AG10803 (cell line): ENCODE measurements at regions not wholly inside any gene's neighbourhood (a gene's known extent, or its start where the extent isn't known, plus 50 kb on each side); places are given as distances from the start of the nearest gene placed in this dataset.

Experiments
- DNase-seq: peaks from one replicate; pipeline ENCODE4 v3.0.0; 2010; ENCODE audit warnings: low read depth
- H3K4me3 ChIP-seq: 2 replicates; pipeline ENCODE4 v1.5.1; 2011; ENCODE audit warnings: mild to moderate bottlenecking, low read length, control low read depth
- CTCF ChIP-seq: conservative IDR thresholded peaks from 2 replicates; pipeline ENCODE4 v1.5.1; 2011; ENCODE audit warnings: mild to moderate bottlenecking, low read length, control low read depth, inconsistent platforms

GRCh38 chr4:26113339-26113940, 199.4 kb downstream of the SMIM20 start:
- H3K4me3 ChIP-seq, result no peak overlapping the region
- no peak for TF ChIP-seq CTCF
- no peak for DNase-seq

GRCh38 chr4:26116057-26116456, 202.0 kb downstream of the SMIM20 start:
- TF ChIP-seq CTCF, result no peak
- no peak for DNase-seq

DNA sequence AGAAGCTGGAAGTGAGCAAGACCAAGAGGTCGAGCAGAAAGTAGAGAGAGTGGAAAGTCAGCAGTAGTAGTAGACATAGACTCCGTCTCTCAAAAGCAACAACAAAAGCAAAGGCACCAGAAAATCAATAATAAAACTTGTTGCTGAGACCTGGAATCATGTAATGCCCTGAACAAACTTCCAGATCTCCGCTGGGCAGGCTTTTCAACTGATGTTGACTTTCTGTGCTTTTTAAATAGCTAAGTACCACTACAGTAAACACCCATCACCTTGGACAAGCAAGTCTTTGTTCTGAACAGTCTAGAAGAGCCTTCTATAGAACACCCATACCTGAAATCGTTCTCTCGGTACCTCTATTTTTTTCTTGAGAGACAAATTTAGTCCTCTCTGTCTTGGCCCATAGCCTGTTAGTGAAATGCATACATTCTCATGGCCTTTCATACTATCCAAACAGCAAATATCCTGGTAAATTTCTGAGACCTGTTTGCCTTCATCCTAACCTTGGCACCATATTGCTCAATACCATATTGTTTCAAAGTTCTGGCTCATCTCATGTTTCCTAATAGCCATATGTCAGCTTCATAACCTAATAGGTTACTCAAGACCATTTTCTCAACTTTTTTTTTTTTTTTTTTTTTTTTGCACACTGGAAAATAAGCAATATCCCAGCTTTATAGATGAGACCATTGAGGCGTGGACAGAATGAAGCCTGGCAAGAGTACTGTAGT, 200.6 kb upstream of the RBPJ start:
- no peak overlapping the region for H3K4me3 ChIP-seq
- peak; percentile 22 for DNase-seq
- TF ChIP-seq CTCF, result no peak

More at GRCh38 chr4:26116057-26116456, 202.0 kb downstream of the SMIM20 start:
- H3K4me3 ChIP-seq, result no peak overlapping the region

- TF ChIP-seq CTCF, result no peak
- no peak overlapping the region for H3K4me3 ChIP-seq
- no peak for DNase-seq
Measured at GRCh38 chr4:26122690-26123089, 198.1 kb upstream of the RBPJ start.

GRCh38 chr4:26124753-26125321, 196.0 kb upstream of the RBPJ start:
- peak overlapping the region; percentile 5; the same call in 1 of the 2 replicates for H3K4me3 ChIP-seq
- no peak for TF ChIP-seq CTCF
- peak; percentile 30 for DNase-seq

DNA sequence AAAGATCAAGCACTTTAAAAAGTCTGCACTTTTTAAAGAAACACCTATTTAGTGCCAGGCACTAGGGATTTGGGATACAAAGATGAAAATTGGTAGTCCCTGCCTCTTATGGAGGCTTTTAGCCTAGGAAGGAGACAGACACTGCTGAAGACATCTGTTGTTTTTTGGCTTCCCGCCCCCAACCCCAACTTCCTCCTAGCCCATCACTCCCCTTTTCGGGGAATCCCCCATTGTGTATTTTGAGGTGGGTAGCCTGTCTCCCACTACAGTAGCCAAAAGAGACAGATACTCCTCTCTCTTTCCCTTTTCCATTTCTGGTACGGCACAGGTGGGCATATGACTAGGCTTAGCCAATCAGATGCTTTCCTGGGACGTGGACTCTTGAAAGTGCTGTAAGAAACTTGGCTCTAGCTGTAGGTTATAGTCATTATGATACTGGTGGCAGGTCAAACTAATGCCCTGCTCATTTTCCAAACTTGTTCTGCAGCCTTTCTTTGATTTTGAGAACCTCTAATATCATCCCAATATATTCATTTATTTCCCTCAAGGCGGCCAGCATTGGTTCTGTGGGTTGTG, 194.6 kb upstream of the RBPJ start:
- no peak overlapping the region for H3K4me3 ChIP-seq
- TF ChIP-seq CTCF, result no peak
- no peak for DNase-seq

DNA sequence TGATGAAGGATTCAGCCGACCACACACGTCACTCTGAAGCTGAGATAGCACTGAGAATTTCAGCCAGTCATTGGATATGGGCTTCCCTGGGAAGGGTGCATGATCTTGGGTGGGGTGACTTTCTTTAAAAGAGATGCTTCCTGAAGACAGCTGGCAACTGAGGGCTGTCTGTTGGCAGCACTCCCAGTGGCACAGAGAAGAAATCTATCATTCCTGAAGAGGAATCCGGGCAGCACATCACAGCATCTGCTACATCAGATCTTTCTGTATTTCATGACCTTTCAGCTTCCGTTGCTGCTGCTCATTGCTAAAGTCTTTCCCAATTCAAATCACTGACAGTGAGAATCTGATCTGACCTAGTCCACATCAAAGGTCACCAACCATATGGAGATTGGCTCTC, 193.8 kb upstream of the RBPJ start:
- no peak for TF ChIP-seq CTCF
- no peak overlapping the region for H3K4me3 ChIP-seq
- DNase-seq, result no peak
